Loucy (cell line): ENCODE measurements at regions not wholly inside any gene's neighbourhood (a gene's known extent, or its start where the extent isn't known, plus 50 kb on each side); places are given as distances from the start of the nearest gene placed in this dataset.

Experiments
- H2AFZ ChIP-seq: fragments of 200-600 bp; sonication (generic); 2 replicates; pipeline ENCODE4 v1.6.0; 2016; ENCODE audit warnings: antibody characterized with exemption, mild to moderate bottlenecking, low read length, moderate library complexity
- H3F3A ChIP-seq: fragments of 200-600 bp; 2 replicates; pipeline ENCODE4 v1.6.0; 2016; ENCODE audit warnings: antibody characterized with exemption, low read depth, mild to moderate bottlenecking
- H3K27me3 ChIP-seq: fragments of 200-600 bp; sonication (generic); 2 replicates; pipeline ENCODE4 v1.6.1; 2014; ENCODE audit warnings: low read length, mild to moderate bottlenecking; ENCODE audit not compliant: insufficient read depth, poor library complexity, severe bottlenecking
- H3K36me3 ChIP-seq: fragments of 200-600 bp; sonication (generic); 2 replicates; pipeline ENCODE4 v1.6.1; 2016; ENCODE audit warnings: low read length; ENCODE audit not compliant: insufficient read depth
- H3K4me1 ChIP-seq: fragments of 200-600 bp; sonication (generic); 2 replicates; pipeline ENCODE4 v1.5.1; 2014; ENCODE audit warnings: low read length, mild to moderate bottlenecking; ENCODE audit not compliant: insufficient read depth, poor library complexity, severe bottlenecking
- H3K4me2 ChIP-seq: fragments of 200-600 bp; sonication (generic); 2 replicates; pipeline ENCODE4 v1.6.0; 2014; ENCODE audit warnings: antibody characterized with exemption, low read length, low read depth, mild to moderate bottlenecking; ENCODE audit not compliant: poor library complexity, severe bottlenecking
- H3K4me3 ChIP-seq: fragments of 200-600 bp; sonication (generic); 2 replicates; pipeline ENCODE4 v1.5.1; 2014; ENCODE audit warnings: low read length, mild to moderate bottlenecking, mixed read lengths; ENCODE audit not compliant: poor library complexity, severe bottlenecking
- H3K79me2 ChIP-seq: fragments of 200-600 bp; sonication (generic); 2 replicates; pipeline ENCODE4 v1.6.1; 2014; ENCODE audit warnings: low read length; ENCODE audit not compliant: insufficient read depth
- H3K9ac ChIP-seq: fragments of 200-600 bp; sonication (generic); 2 replicates; pipeline ENCODE4 v1.6.0; 2014; ENCODE audit warnings: mild to moderate bottlenecking, low read depth, low read length, moderate library complexity; ENCODE audit not compliant: poor library complexity, severe bottlenecking
- H3K9me2 ChIP-seq: fragments of 200-600 bp; sonication (generic); replicated peaks from 2 replicates; pipeline ENCODE4 v1.6.1; 2016; ENCODE audit warnings: low read depth, low read length, mixed read lengths
- H3K9me3 ChIP-seq: fragments of 200-600 bp; sonication (generic); 2 replicates; pipeline ENCODE4 v1.6.1; 2014; ENCODE audit warnings: mild to moderate bottlenecking, antibody characterized with exemption, low read length, low read depth; ENCODE audit not compliant: insufficient read depth
- H4K20me1 ChIP-seq: fragments of 200-600 bp; sonication (generic); 2 replicates; pipeline ENCODE4 v1.6.0; 2014; ENCODE audit warnings: antibody characterized with exemption, low read length, mild to moderate bottlenecking; ENCODE audit not compliant: insufficient read depth, poor library complexity, severe bottlenecking
- EZH2phosphoT487 ChIP-seq: fragments of 200-600 bp; IDR thresholded peaks from 2 replicates; pipeline ENCODE4 v1.6.1; 2018; ENCODE audit warnings: antibody characterized with exemption, mild to moderate bottlenecking, moderate library complexity, borderline replicate concordance
- TF ChIP-seq, protein P1 (sequence below): fragments of 200-600 bp; sonication (generic); conservative IDR thresholded peaks from 2 replicates; pipeline ENCODE4 v1.5.1; 2014; ENCODE audit warnings: mild to moderate bottlenecking, antibody characterized with exemption, low read length

DNA sequence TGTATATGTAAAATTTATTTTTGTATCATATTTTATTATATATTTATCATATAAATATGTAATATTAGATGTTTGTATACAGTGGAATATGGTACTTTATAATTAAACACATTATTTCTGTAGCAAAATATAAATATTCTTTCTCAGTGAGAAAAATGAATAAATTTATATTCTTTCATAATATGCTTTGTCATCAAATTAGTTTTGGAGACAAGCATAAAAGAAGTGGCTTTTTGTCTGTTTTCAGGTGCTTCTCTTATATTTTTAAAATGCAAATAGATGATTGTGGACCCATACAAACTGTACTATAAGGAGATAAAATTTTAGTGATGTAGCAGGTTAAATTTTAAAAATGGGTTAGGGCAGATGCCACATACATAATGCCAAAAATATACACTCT, 222.4 kb upstream of the CNTN5 start:
- H3K9me2 ChIP-seq = no peaks in the 10 kb centered on the region
- no peaks in the 10 kb centered on the region for H3K4me1 ChIP-seq
- H3K79me2 ChIP-seq = no peaks in the 10 kb centered on the region
- H3K4me3 ChIP-seq = no peak overlapping the region
- H3K9me3 ChIP-seq = no peaks in the 10 kb centered on the region
- H3K9ac ChIP-seq = no peak overlapping the region
- no peaks in the 10 kb centered on the region for H3K36me3 ChIP-seq
- H3F3A ChIP-seq = no peaks in the 10 kb centered on the region
- H4K20me1 ChIP-seq = no peaks in the 10 kb centered on the region
- no peak for TF ChIP-seq EZH2phosphoT487
- TF ChIP-seq, protein P1, sequence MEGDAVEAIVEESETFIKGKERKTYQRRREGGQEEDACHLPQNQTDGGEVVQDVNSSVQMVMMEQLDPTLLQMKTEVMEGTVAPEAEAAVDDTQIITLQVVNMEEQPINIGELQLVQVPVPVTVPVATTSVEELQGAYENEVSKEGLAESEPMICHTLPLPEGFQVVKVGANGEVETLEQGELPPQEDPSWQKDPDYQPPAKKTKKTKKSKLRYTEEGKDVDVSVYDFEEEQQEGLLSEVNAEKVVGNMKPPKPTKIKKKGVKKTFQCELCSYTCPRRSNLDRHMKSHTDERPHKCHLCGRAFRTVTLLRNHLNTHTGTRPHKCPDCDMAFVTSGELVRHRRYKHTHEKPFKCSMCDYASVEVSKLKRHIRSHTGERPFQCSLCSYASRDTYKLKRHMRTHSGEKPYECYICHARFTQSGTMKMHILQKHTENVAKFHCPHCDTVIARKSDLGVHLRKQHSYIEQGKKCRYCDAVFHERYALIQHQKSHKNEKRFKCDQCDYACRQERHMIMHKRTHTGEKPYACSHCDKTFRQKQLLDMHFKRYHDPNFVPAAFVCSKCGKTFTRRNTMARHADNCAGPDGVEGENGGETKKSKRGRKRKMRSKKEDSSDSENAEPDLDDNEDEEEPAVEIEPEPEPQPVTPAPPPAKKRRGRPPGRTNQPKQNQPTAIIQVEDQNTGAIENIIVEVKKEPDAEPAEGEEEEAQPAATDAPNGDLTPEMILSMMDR = no peak
- no peak overlapping the region for H2AFZ ChIP-seq
- no peak overlapping the region for H3K4me2 ChIP-seq
- H3K27me3 ChIP-seq = no peaks in the 10 kb centered on the region

DNA sequence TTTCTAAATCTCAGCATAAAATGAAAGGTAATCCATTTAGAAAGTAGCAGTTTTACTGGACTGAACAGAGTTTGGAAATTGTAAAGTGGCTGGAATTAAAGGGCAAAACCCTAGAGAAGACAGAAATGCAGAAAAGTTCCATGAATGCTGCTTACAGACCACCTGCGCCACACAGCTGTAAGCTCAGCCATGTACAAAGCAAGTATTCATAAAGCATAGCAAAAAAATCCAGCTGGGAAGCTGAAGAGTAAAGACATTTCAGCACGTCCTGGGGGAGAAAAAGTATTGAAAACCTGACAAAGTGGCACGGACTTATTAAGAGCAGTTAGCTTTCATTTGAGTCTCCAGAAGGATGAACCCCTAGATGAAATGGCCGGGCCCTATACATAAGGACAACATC, 220.1 kb upstream of the CNTN5 start:
- Histone ChIP-seq H4K20me1 (no peaks in the 10 kb centered on the region), H3K4me2 (no peak overlapping the region), H2AFZ (no peak overlapping the region), H3K9me2 (no peaks in the 10 kb centered on the region), H3K79me2 (no peaks in the 10 kb centered on the region), H3K9ac (no peak overlapping the region), H3K36me3 (no peaks in the 10 kb centered on the region), H3K27me3 (no peaks in the 10 kb centered on the region), H3F3A (no peaks in the 10 kb centered on the region), H3K4me1 (no peaks in the 10 kb centered on the region), H3K9me3 (no peaks in the 10 kb centered on the region), H3K4me3 (no peak overlapping the region)
- TF ChIP-seq, protein P1 = no peak
- no peak for TF ChIP-seq EZH2phosphoT487

- H4K20me1 ChIP-seq = no peaks in the 10 kb centered on the region
- no peak overlapping the region for H3K4me2 ChIP-seq
- H3K36me3 ChIP-seq = no peaks in the 10 kb centered on the region
- H3K9me2 ChIP-seq = no peaks in the 10 kb centered on the region
- H3K9ac ChIP-seq = no peak overlapping the region
- H3K27me3 ChIP-seq = no peaks in the 10 kb centered on the region
- H3K9me3 ChIP-seq = no peaks in the 10 kb centered on the region
- no peaks in the 10 kb centered on the region for H3F3A ChIP-seq
- H2AFZ ChIP-seq = no peak overlapping the region
- no peaks in the 10 kb centered on the region for H3K79me2 ChIP-seq
- no peak overlapping the region for H3K4me3 ChIP-seq
- no peaks in the 10 kb centered on the region for H3K4me1 ChIP-seq
- TF ChIP-seq, protein P1 = no peak
Observed at GRCh38 chr11:98828986-98829708, 191.6 kb upstream of the CNTN5 start.
